Prostate gland (tissue), 2 donors: ENCODE measurements at regions not wholly inside any gene's neighbourhood (a gene's known extent, or its start where the extent isn't known, plus 50 kb on each side); places are given as distances from the start of the nearest gene placed in this dataset.

Experiments used
- POLR2A ChIP-seq: fragments of 450-650 bp; IDR thresholded peaks from one replicate; pipeline ENCODE4 v1.6.1; 2016; ENCODE audit warnings: antibody characterized with exemption, mild to moderate bottlenecking
- POLR2AphosphoS5 ChIP-seq: sonication (generic); formaldehyde crosslinking; IDR thresholded peaks from one replicate; pipeline ENCODE4 v1.6.1; 2017; ENCODE audit warnings: antibody characterized with exemption
- TF ChIP-seq, protein P1 (sequence below), 4 experiments: fragments of 200-600 bp in 2 of 4; fragments of 450-650 bp in 2 of 4; sonication (generic) in 2 of 4; IDR thresholded peaks; 1 replicate in 3 of 4; 2 replicates in 1 of 4; pipeline ENCODE4 v1.5.1; 2016 to 2019; ENCODE audit warnings: antibody characterized with exemption in 4 of 4, mild to moderate bottlenecking in 2 of 4, moderate library complexity in 2 of 4

DNA sequence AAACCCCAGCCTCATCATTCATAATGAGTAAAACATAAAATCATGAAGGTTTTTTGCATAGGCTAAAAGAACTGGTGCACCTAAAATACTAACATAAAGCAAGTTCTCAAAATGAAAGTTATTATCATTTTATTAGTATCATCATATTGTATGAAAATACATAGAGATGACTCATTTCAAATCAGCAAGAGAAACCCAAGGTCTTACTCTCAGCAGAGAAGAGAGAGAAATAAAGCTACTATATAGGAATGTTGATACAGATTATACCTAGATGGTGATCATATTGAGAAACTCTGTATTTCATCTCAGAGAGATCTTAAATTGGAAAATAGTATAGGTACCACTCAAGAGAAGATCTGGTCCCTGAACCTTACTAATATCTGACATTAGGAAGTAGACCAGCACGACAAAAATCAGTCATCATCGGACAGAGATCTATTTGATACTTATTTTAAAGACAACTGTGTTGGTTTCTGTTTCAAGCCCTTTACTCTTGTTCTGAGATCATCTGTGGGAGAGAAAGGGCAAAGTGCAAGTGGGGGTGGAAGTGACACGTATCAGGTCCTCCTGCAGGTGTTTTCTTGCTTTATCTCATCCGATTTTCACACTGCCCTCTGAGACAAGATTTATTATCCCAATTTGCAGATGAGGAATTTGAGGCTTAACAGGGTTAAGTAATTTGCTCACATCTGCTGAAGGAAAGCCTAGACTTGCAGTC, 532.3 kb downstream of the MAFB start:
- TF ChIP-seq POLR2AphosphoS5, result no peak
- TF ChIP-seq, protein P1, sequence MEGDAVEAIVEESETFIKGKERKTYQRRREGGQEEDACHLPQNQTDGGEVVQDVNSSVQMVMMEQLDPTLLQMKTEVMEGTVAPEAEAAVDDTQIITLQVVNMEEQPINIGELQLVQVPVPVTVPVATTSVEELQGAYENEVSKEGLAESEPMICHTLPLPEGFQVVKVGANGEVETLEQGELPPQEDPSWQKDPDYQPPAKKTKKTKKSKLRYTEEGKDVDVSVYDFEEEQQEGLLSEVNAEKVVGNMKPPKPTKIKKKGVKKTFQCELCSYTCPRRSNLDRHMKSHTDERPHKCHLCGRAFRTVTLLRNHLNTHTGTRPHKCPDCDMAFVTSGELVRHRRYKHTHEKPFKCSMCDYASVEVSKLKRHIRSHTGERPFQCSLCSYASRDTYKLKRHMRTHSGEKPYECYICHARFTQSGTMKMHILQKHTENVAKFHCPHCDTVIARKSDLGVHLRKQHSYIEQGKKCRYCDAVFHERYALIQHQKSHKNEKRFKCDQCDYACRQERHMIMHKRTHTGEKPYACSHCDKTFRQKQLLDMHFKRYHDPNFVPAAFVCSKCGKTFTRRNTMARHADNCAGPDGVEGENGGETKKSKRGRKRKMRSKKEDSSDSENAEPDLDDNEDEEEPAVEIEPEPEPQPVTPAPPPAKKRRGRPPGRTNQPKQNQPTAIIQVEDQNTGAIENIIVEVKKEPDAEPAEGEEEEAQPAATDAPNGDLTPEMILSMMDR (IDR thresholded peaks at IDR 0.05), result no peak
- no peak for TF ChIP-seq POLR2A
